HUES64 (cell line): ENCODE measurements at regions not wholly inside any gene's neighbourhood (a gene's known extent, or its start where the extent isn't known, plus 50 kb on each side); places are given as distances from the start of the nearest gene placed in this dataset.

Experiments used
- H3K27ac ChIP-seq: 2 replicates; pipeline ENCODE4 v1.7.0; 2013; ENCODE audit warnings: low read depth, low read length, inconsistent platforms
- H3K27me3 ChIP-seq: 2 replicates; pipeline ENCODE4 v1.6.1; 2013; ENCODE audit warnings: mild to moderate bottlenecking, low read length; ENCODE audit not compliant: insufficient read depth
- H3K36me3 ChIP-seq: 2 replicates; pipeline ENCODE4 v1.6.1; 2013; ENCODE audit warnings: mild to moderate bottlenecking, low read length; ENCODE audit not compliant: insufficient read depth
- H3K4me1 ChIP-seq: 2 replicates; pipeline ENCODE4 v1.6.1; 2013; ENCODE audit warnings: mild to moderate bottlenecking, low read length, moderate library complexity; ENCODE audit not compliant: insufficient read depth
- H3K4me3 ChIP-seq: 2 replicates; pipeline ENCODE4 v1.5.1; 2013; ENCODE audit warnings: mild to moderate bottlenecking, low read length, moderate library complexity
- H3K9ac ChIP-seq: 2 replicates; pipeline ENCODE4 v1.6.1; 2013; ENCODE audit warnings: mild to moderate bottlenecking, low read depth, low read length
- H3K9me3 ChIP-seq: 2 replicates; pipeline ENCODE4 v1.6.1; 2013; ENCODE audit warnings: low read depth, low read length; ENCODE audit not compliant: insufficient read depth
- WGBS: fragments of 150-250, 120-280 bp; methylation state at CpG from one replicate; pipeline ENCODE4 v1.1.7; 2013; ENCODE audit warnings: missing lambda C conversion rate; 5-methylcytosine and 5-hydroxymethylcytosine counted together

DNA sequence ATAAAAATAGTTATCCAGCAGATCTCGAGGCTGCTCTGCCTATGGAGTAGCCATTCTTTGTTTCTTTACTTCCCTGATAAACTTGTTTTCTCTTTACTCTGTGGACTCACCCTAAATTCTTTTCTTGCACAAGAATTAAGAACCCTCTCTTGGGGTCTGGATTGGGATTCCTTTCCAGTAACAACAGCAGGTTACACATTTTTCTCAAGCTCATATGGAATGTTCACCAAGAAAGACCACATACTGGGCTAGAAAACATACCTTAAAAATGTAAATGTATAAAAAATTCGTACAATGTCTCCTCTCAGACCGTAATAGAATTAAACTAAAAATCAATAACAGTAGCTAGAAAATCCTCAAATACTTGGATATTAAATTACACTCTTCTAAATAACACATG is 299.2 kb downstream of the CNTN3 start:
- H3K27me3 ChIP-seq = no peaks in the 10 kb centered on the region
- no peak overlapping the region for H3K27ac ChIP-seq

DNA sequence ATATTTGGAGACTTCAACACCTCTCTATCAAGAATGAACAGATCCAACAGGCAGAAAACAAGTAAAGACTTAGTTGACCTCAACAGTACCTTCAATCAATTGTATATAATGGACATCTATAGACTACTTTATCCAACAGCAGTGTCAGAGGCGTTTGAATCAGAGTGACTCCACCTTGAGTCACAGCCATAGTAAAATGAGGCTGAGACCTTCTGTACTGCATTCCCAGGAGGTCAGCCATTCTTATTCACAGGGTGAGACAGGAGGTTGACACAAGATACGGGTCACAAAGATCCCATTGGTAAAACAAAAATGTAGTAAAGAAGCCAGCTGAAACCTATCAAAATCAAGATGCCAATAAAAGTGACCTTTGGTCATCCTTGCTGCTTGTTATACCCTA is 299.8 kb downstream of the CNTN3 start:
- H3K27ac ChIP-seq = no peak overlapping the region
- H3K4me3 ChIP-seq = no peak overlapping the region
- H3K9ac ChIP-seq = no peak overlapping the region
- no peaks in the 10 kb centered on the region for H3K27me3 ChIP-seq
- WGBS = 83% methylated on average over 2 of the region's 2 CpGs
- no peaks in the 10 kb centered on the region for H3K36me3 ChIP-seq
- H3K9me3 ChIP-seq = no peaks in the 10 kb centered on the region
- H3K4me1 ChIP-seq = no peaks in the 10 kb centered on the region

More for the DNA sequence above, 299.2 kb downstream of the CNTN3 start:
- 94% methylated on average over 1 of the region's 3 CpGs for WGBS
- H3K36me3 ChIP-seq = no peaks in the 10 kb centered on the region
- H3K9me3 ChIP-seq = no peaks in the 10 kb centered on the region
- H3K4me3 ChIP-seq = no peak overlapping the region
- H3K9ac ChIP-seq = no peak overlapping the region
- H3K4me1 ChIP-seq = no peaks in the 10 kb centered on the region

GRCh38 chr3:74309716-74310115 is 304.7 kb downstream of the CNTN3 start:
- Histone ChIP-seq H3K36me3 (no peaks in the 10 kb centered on the region), H3K4me1 (no peaks in the 10 kb centered on the region), H3K9ac (no peak overlapping the region), H3K27ac (no peak overlapping the region), H3K27me3 (no peaks in the 10 kb centered on the region), H3K9me3 (no peaks in the 10 kb centered on the region), H3K4me3 (no peak overlapping the region)
- 100% methylated on average over 1 of the region's 1 CpG for WGBS

DNA sequence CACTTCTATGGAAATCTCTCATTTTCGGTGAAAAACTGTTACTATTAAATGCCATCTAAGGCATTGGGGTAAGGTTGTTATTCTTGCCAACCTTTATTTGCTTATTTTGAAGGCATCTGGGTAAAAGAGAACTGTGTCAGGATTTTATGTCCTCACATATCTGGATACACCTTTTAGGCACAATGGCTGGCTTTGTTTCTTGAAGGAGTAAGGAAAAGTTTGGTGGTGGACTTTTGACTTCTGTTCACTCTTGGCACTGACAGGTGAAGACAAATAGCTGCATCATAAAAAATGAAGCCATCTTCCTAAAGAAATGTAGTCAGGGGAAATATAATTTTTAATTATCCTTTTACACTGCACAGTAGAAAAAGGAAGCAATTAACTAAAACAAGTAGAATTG is 310.0 kb downstream of the CNTN3 start:
- H3K4me1 ChIP-seq = no peaks in the 10 kb centered on the region
- 100% methylated on average over 1 of the region's 1 CpG for WGBS

DNA sequence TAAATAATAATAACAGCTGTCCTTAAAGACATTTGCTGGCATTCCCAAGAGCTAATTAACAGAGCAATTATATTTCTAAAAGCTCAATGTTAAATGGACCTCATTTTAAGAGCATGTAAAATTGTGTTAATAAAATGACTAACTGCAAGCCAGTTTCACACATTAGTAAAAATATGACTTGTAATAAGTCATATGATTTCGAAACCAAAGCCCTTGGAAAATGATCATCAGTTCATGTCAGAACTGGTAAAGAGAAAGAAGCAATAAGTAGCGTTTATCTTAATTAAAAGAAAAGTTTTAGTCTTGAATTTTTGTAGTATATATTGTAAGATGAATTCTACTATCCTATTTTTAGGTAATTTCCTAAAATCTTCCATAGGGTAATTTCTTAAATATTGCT is 310.7 kb downstream of the CNTN3 start:
- H3K4me3 ChIP-seq = no peak overlapping the region
- WGBS = 93% methylated on average over 2 of the region's 2 CpGs
- H3K36me3 ChIP-seq = no peaks in the 10 kb centered on the region
- H3K9ac ChIP-seq = no peak overlapping the region
- no peaks in the 10 kb centered on the region for H3K27me3 ChIP-seq
- H3K9me3 ChIP-seq = no peaks in the 10 kb centered on the region
- no peak overlapping the region for H3K27ac ChIP-seq
- H3K4me1 ChIP-seq = no peaks in the 10 kb centered on the region

More for the DNA sequence above, 310.0 kb downstream of the CNTN3 start:
- no peaks in the 10 kb centered on the region for H3K27me3 ChIP-seq
- no peak overlapping the region for H3K27ac ChIP-seq
- H3K4me3 ChIP-seq = no peak overlapping the region
- no peaks in the 10 kb centered on the region for H3K9me3 ChIP-seq
- H3K36me3 ChIP-seq = no peaks in the 10 kb centered on the region
- no peak overlapping the region for H3K9ac ChIP-seq

DNA sequence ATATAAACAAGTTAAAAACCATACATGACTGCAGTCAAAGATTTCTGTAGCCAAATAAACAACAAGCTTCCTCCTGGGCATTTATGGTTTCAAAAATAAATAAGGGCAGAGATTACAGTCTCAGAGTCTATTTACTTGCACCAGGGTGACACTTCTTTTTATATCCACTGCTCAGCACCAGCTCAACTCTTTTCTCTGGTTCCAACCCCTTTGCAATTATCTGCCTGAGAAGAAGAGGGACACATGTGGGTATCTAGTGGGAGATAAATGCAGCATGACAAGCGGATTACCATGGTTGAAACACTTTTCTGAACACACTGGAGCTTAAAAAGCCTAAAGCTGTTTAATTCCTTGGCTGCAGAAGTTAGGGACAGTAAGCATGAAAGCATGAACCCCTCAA is 311.5 kb downstream of the CNTN3 start:
- H3K4me3 ChIP-seq = no peak overlapping the region
- no peaks in the 10 kb centered on the region for H3K4me1 ChIP-seq
- H3K27me3 ChIP-seq = no peaks in the 10 kb centered on the region
- no peaks in the 10 kb centered on the region for H3K36me3 ChIP-seq
- WGBS = 100% methylated on average over 1 of the region's 1 CpG
- H3K9me3 ChIP-seq = no peaks in the 10 kb centered on the region
- H3K9ac ChIP-seq = no peak overlapping the region
- H3K27ac ChIP-seq = no peak overlapping the region

DNA sequence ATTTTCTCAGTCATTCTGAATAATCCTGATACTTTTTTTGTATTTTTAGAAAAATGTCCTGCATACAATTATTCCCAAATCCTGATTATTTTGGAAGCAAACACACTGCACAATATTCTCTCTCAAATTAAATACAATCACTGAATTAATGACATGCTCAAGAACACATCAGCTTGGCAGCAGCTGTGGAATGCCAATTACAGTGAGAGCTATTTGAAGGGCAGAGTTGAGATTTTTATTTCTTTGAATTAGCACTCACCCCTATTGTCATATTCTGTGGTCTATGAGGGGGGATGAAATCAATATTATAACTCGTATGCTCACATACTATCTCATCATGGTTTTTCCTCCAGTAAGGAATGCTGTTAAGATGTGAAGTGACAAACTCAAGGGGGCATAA is 312.2 kb downstream of the CNTN3 start:
- Histone ChIP-seq H3K9ac (no peak overlapping the region), H3K4me3 (no peak overlapping the region), H3K4me1 (no peaks in the 10 kb centered on the region), H3K36me3 (no peaks in the 10 kb centered on the region), H3K9me3 (no peaks in the 10 kb centered on the region), H3K27me3 (no peaks in the 10 kb centered on the region), H3K27ac (no peak overlapping the region)
- no CpG with 5 or more reads among the region's 1 CpG for WGBS

DNA sequence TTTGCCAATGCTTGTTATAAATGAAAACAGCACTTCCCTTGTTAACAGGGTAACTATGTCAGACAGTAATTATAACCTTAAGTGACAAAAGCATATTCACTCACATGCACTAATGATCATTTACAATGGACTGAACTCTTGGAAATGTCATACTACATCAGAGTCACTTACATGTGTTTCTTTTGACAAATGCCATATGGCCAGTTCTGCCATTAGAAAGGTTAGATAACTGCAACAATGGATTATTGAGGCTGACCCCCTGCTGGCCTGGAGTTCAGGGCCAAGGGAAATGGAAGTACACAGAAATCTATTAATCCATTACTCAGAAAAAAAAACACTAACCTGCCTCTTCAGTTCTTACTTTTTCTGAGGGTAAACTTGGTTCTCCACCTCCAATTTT is 313.4 kb downstream of the CNTN3 start:
- Histone ChIP-seq H3K9ac (no peak overlapping the region), H3K27ac (no peak overlapping the region), H3K4me1 (peaks cover under 1% of the 10 kb centered on the region; the same call in 1 of the 2 replicates), H3K9me3 (no peaks in the 10 kb centered on the region), H3K36me3 (no peaks in the 10 kb centered on the region), H3K27me3 (no peaks in the 10 kb centered on the region), H3K4me3 (no peak overlapping the region)

DNA sequence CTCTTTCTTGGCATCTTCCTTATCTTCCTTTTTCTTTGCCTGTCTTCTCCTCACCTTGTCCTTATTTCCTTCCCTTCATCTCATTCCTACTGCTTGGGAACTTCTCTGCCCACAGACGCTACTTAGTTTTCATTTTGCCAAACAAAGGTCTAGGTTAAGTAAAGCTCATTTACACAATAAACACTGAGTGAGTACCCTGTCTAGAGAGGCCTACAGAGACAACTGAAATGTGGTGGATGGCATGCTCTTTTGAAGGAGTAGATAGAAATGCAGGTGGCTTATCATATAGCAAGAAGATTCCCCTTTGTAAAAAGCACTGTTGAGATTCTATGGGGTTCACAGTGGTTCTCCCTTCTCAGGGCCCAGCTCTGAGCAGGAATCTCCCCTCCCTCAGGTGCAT is 319.0 kb downstream of the CNTN3 start:
- 67% methylated on average over 1 of the region's 1 CpG for WGBS

DNA sequence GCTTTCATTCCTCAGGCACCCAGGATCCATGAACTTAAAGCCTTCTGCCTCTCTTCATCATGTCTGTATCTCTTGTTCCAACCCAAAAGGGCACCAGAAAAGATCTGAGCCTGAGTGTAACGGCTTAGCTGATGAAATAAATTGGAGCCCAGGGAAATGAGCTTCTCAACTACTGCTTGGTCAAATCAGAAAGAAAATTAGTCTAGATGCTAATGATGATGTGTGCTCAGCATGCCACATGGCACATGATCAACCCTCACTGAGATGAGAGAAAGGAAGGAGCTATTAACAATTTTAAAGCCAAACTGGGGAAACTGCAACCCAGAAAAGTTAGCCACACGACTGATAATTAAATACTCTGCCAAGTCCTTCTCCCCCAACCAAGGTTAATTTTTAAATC is 325.7 kb downstream of the CNTN3 start:
- H3K27ac ChIP-seq = no peak overlapping the region
- H3K36me3 ChIP-seq = no peaks in the 10 kb centered on the region
- H3K4me1 ChIP-seq = no peaks in the 10 kb centered on the region; the same call in 1 of the 2 replicates
- H3K4me3 ChIP-seq = no peak overlapping the region
- no peaks in the 10 kb centered on the region for H3K9me3 ChIP-seq
- H3K27me3 ChIP-seq = no peaks in the 10 kb centered on the region
- H3K9ac ChIP-seq = no peak overlapping the region
- WGBS = 98% methylated on average over 2 of the region's 2 CpGs

More for the DNA sequence above, 319.0 kb downstream of the CNTN3 start:
- no peak overlapping the region for H3K9ac ChIP-seq
- no peak overlapping the region for H3K27ac ChIP-seq
- no peaks in the 10 kb centered on the region for H3K36me3 ChIP-seq
- H3K9me3 ChIP-seq = no peaks in the 10 kb centered on the region
- H3K4me1 ChIP-seq = peaks cover 9% of the 10 kb centered on the region; the same call in 1 of the 2 replicates
- H3K4me3 ChIP-seq = no peak overlapping the region
- H3K27me3 ChIP-seq = no peaks in the 10 kb centered on the region

- WGBS = 67% methylated on average over 1 of the region's 1 CpG
- no peaks in the 10 kb centered on the region for H3K4me1 ChIP-seq
Measured at GRCh38 chr3:74287557-74287956, 326.9 kb downstream of the CNTN3 start.

DNA sequence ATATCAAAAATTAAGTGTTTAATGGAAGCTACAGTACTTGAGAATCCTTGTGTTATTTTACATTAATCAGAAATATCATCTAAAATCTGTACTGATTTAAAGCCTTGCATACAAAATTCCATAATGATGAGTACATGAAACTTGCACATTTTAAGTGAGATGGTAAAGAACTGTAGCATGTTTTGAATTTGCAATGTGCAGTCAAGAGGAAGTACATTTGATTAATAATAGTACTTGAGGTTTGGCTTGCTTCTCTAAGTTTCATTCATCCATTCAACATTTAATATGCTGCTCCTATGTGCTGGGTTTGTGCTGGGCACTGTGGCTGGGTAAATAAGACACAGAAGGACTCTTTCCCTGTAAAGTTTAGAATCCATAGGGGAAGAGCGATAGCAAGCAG is 332.3 kb downstream of the CNTN3 start:
- no peaks in the 10 kb centered on the region for H3K4me1 ChIP-seq

More at GRCh38 chr3:74287557-74287956, 326.9 kb downstream of the CNTN3 start:
- Histone ChIP-seq H3K27ac (no peak overlapping the region), H3K9ac (no peak overlapping the region), H3K9me3 (no peaks in the 10 kb centered on the region), H3K27me3 (no peaks in the 10 kb centered on the region), H3K4me3 (no peak overlapping the region), H3K36me3 (no peaks in the 10 kb centered on the region)

More for the DNA sequence above, 332.3 kb downstream of the CNTN3 start:
- no peaks in the 10 kb centered on the region for H3K9me3 ChIP-seq
- H3K4me3 ChIP-seq = no peak overlapping the region
- H3K9ac ChIP-seq = no peak overlapping the region
- H3K27me3 ChIP-seq = no peaks in the 10 kb centered on the region
- no peak overlapping the region for H3K27ac ChIP-seq
- WGBS = 86% methylated on average over 1 of the region's 1 CpG
- no peaks in the 10 kb centered on the region for H3K36me3 ChIP-seq
